Stimulated activated CD4-positive, alpha-beta T cell treated with anti-CD3 and anti-CD28 coated beads, Interleukin-15, amount 100 ng/mL, for 24 hours (primary cell): ENCODE measurements at regions not wholly inside any gene's neighbourhood (a gene's known extent, or its start where the extent isn't known, plus 50 kb on each side); places are given as distances from the start of the nearest gene placed in this dataset.
"Not testable (repeated sequence)": the region's sequence is repeated elsewhere in the genome, so short reads cannot be mapped to it uniquely, and the experiment has no call there.

Experiments used
- DNase-seq: peaks from one replicate; pipeline ENCODE4 v3.0.0-alpha.2; 2020

DNA sequence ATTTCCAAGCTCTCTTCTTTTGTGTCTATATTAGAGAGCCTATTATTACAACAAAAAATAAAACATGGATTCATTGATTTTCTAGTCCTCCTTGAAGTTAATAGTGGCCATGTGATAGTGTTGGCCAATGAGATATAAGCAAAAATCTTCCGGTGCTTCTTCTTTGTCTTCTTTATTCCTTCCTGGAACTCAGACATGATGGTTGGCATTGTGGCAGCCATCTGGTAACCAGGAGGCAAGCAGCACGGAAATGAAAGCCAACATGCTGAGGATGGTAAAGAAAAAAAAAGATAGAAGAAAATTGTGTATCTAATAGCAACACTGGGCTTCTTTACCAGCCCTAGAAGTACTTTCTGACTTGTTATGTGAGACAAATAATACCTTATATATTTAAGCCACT is 50.8 kb upstream of the SEL1L start:
- no peak for DNase-seq

DNA sequence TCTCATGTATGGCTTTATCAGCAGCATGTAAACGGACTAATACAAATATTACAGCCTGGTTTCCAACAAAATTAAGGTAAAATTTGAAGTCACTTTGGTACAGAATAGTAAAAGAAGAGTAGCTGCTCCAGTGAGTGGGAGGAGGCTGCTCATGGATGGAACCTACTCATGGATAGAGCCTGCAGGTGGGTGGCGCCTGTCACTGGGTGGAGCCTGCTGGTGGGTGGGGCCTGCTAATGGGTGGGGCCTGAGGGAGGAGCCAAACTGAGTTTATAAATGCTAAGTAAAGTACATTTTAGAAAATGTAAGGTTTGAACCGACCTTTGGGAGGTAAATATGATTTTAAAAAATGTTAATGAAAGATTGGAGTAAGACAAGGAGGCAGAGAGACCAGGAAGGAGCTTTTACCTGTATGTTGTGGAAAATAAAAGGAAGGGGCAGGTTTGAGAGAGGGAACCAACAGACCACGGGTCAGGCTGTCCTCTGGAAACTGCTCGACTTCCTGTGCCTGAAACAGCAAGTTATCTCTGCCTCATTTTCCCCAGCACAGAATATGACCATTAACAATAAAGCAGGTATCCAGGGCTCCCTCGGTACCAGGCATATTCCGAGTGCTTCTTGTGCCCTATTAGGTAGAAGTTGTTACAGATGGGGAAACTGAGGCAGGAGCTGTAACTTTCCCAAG is 55.9 kb upstream of the SEL1L start:
- peak; percentile 9 for DNase-seq

DNA sequence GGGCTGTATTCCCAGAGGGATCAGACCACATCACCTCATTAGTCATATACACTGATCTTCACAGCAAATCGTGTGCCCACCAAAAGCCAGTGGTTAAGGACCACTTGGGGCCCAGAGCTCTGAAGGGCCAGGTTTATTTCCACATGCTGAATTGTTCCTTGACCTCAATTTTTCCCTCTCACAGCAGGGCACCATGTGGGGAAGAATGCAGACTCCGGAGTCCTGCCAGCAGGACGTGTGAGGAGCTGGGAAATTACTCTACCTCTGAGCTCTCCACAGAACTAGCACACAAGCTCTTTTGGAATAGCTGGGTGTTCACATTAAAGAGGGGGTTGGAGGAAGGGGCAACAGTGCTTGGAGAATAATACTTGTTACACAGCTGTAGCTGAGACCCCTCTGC is 57.6 kb upstream of the SEL1L start:
- DNase-seq = no peak

DNA sequence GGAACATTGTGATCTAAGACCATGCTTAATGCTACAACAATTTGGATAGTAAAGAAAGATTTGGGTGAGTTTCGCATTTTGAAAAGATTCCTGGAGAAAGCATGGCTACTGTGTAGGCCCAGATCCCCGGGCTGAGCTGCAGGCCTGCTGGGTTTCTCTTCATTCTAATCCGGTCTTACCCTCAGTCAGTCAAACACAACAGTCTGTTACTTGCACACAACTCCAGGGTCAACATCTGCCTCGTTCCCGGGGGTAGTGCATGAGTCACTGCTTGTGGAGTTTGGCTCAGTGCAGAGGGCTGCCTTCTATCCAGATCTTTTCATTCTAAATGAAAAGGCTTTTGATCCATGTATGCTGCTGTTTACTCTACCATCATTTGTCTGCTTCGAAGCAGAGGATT is 60.4 kb upstream of the SEL1L start:
- DNase-seq = no peak

DNA sequence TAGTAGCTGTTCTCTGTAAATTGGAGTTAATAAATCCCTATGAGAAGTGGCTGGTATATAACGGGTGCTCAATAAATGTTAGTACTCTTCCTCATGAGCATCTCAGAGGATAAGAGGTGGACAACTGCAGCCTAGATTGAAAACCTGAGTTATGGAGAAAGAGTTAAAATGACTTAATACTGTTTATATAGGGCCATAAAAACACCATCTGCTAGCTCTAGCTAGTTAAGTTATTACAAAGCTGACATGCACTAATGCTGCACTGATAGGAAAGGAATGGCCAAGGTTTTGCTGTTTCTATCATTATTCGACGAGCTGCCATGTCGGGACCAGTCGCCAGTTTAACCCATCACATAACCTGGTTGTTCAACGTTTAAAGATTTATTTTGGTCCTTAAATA is 72.0 kb upstream of the SEL1L start:
- DNase-seq = no peak

DNA sequence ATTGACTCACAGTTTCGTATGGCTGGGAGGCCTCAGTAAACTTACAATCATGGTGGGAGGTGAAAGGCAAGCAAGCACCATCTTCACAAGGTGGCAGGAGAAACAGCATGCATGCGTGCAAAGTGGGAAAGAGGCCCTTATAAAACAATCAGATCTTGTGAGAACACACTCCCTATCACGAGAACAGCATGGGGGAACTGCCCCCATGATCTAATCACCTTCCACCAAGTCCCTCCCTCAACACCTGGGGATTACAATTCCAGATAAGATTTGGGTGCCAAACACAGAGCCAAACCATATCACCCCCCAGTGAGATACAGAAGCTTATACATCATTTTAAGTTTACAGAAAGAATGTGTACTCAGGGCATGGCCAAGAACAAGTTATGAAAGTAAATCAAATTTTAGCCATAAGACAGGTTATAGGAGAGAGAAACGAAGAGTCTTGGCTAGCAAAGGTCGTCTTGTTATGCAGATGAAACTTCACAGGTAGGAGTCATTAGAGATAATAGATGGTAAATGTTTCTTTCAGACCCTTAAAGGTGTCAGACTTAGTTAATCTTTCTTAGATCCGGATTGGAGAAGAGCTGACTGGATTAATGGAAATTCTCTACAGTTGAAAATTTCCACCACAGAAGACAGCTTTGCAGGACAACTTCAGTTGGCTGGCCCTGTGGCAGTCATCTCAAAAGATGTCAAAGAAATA is 79.8 kb upstream of the SEL1L start:
- no peak for DNase-seq

DNA sequence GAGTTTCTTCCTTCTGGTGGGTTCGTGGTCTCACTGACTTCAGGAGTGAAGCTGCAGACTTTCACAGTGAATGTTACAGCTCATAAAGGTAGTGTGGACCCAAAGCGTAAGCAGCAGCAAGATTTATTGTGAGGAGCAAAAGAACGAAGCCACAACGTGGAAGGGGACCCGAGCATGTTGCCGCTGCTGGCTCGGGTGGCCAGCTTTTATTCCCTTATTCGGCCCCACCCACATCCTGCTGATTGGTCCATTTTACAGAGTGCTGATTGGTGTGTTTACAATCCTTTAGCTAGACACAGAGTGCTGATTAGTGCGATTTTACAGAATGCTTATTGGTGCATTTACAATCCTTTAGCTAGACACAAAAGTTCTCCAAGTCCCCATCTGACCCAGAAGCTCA is 80.6 kb upstream of the SEL1L start:
- DNase-seq = not testable (repeated sequence)

DNA sequence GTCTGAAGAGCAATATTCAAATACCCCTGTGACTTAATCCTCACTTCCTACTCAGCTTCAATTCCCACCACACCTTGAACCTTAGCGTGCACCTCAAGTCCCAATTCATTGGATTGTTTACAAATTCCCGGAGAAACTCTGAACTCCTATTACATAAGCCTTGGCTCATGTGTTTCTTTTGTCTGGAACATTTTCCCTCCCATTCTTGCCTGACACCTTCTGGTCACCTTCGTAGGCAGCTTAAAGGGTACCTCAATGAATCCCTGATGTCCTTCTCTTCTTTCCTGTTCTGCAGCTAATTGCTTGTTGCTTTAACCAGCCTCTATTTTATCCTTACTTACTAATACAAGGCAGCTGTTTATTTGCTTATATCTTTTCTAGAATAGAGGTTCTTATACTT is 85.0 kb upstream of the SEL1L start:
- no peak for DNase-seq

DNA sequence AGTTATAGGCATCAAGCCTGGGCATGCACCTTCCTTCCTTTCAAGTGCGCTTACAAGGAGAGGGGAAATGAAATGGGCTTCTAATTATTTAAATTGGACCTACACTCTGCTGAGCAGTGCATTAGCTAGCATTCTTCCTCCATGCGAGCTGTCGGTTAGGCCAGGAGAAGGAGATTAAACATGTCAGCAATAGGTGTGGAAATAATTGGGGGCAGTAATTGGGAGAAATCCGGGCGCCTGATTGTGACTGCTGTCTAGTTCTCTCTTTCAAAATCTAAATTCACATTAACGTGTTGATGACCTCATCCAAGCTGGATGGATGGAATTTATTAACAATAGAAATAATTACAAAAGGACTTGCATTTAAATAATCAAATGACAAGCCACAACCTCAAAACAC is 86.2 kb upstream of the SEL1L start:
- DNase-seq = no peak

DNA sequence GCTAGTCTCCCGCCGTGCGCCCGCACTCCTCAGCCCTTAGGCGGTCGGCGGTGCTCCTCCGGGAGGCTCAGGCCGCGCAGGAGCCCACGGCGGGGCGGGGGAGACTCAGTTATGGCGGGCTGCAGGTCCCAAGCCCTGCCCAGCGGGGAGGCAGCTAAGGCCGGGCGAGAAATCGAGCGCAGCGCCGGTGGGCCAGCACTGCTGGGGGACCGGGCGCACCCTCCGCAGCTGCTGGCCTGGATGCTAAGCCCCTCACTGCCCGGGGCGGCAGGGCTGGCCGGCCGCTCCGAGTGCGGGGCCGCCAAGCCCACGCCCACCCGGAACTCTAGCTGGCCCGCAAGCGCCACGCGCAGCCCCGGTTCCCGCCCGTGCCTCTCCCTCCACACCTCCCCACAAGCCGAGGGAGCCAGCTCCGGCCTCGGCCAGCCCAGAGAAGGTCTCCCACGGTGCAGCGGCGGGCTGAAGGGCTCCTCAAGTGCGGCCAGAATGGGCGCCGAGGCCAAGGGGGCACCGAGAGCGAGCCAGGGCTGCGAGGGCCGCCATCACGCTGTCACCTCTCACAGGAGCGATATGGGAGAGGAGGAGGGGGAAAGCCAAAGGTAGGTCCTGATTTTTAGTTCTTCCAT is 90.2 kb upstream of the SEL1L start:
- DNase-seq = not testable (repeated sequence)

DNA sequence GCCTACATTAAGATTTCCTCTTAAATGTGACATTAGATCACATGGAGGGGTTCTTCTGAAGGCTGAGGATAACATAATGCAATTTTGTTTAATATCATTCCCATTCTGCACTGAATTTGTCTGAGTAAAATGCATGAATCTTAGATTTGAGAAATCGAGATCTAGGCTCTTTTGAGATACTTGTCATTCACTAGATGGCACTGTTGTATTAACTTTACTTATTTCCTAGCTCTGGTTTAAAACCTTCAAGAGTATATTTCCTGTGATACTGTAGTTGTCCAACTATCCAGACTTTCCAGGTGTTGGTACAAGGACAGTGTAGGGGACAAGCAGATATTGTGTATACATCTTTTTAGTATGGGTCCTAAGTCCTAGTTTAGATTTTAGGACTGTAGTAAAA is 91.7 kb upstream of the SEL1L start:
- DNase-seq = no peak

DNA sequence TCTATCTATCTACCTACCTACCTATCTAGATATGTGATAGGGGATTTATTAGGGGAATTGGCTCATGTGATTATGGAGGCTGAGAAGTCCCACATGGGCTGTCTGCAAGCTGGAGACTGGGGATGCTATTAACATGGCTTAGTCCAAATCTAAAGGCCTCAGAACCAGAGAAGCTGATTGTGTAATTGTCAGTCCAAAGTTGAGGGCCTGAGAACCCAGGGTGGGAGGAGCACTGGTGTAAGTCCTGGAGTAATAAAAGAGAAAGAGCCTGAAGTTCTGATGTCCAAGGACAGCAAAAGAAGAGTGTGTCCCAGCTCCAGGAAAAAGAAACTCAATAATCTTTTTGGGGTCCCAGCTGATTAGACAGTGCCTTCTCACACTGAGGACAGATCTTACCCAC is 98.5 kb upstream of the SEL1L start:
- no peak for DNase-seq

DNA sequence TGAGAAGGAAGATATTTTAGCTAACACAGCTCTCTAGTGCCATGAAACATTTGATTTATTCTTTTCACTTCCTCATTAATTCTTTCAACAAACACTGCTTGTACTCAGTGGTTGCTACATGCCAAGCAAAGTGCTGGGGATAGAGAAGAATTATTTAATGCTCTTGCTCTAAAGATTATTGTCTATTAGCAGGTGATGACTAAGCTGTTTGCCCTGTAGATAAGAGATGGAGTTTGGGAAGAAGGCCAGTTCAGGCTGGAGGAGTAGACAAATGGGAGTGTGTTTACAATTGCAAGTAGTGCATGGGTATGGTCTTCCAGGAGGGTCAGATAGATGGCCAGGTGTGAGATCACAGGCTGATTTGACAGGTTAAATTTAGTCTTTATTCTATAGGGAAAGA is 99.8 kb upstream of the SEL1L start:
- no peak for DNase-seq

DNA sequence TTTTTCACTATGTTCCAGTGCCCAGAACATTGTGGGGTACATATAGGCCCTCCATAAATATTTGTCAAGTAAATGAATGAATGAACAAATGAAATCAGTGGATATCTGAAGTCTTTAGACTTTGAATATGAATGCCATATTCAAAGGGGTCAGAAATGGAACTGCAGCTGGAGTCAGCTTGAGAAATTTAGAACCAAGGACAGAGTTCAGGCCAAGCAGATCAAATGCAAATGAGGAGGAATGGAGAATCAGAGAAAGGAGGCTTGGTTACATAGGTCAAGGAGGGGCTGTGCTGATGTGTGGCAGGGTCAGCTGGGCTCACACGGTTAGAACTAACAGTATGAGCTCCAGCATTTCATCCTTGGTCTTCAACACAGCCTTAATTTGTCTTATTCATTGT is 104.0 kb upstream of the SEL1L start:
- no peak for DNase-seq

DNA sequence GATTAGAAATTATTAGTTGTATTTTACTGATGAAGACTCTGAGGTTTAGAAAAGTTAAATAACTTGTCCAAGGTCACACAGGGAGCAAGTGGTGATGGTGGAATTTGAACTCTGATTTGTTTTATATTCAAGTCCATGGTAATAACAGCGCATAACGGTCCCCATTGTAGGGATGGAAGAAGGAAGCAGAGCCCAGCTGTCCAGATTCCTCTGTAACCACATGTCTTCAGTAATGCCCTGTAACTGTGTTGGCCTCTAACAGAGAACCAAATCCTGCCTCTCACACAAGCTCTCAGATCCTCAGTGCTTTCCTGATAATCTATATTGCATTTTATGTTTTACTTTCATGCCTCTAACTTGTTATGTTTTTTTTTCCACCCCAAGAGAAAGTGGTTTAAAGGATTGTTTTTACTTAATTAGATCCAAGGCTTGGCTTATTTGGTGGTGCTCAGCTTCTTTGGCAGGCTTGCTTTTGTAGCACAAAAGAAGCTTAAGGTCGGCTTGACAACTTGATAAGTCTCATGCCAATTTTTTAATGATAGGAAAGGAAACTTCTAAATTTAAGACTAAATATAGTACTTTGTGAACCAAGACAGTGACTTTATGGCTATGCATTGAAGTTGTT is 105.1 kb upstream of the SEL1L start:
- no peak for DNase-seq

DNA sequence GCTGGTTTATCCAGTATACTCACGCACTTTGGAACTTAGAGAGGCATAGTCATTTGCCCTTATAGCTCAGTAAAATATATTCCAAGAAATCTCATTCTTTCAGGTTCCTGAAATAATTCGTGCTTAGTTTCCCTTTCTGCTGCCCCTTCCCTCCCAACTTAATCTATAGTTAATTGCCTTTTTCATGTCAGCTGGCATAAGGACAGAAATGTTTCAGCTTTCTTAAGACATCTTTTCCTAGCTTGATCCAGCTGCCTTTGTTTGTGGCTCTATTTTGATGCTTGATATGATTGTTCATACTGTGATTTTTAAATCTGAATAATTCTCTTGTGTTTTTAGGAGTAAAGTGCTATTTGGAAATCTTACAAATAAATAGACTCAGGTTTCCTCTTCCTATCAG is 120.0 kb upstream of the SEL1L start:
- DNase-seq = no peak

DNA sequence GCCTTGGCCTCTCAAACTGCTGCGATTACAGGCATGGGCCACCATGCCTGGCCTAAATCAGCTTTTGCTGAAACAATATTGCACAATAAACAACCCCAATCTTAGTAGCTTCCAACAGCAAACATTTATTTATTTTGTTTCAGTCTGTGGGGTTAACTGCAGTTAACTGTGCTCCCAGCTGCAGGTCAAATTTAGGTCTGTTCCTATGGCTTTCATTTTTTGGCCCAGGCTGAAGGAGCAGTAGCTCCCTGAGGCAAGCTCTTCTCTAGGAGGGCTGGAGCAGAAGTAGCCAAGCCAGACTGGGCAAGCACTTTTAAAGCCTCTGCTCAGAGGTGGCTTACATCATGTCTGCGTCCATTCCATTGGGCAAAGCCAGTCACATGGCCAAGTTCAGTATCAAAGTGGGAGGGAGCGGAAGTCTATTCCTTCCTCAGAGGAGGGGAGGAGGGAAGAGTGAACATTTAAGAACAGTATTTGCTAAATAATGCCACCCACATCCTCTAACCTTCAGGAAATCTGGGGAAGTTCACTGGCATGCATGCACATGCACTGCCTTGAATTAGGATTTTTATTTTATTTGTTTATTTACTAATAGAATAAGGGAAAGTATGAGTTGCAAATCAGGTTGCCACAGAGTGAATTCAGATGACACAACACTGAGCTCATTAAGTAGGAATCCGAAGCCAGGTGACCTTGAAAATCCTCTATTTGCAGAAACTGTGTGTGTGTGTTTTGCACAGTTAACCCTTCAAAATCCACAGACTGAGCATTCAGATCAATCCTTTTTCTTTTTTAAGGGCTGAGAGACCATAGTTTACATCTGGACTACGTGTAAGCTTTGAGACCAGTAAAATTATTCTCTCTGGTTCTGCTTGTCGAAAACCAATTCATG is 122.0 kb upstream of the SEL1L start:
- DNase-seq = no peak

DNA sequence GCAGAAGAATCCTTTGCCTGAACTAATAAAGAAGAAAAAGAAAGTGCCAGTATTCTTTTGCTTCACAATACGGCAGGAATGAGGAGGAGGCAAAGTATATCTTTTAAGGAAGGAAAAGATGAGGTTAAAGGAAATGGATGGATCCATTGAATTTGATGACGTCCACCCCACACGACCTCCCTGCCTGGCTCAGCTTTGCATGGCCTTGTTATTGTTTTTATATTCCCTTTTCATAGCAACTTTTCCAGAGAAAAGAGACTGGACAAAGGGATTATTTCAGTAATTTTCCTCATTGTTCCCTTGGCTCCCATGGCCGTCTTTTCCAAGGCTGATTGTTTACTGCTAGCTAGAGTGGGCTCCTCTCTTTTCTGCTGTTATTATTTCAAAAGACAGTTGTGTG is 123.2 kb upstream of the SEL1L start:
- no peak for DNase-seq

DNA sequence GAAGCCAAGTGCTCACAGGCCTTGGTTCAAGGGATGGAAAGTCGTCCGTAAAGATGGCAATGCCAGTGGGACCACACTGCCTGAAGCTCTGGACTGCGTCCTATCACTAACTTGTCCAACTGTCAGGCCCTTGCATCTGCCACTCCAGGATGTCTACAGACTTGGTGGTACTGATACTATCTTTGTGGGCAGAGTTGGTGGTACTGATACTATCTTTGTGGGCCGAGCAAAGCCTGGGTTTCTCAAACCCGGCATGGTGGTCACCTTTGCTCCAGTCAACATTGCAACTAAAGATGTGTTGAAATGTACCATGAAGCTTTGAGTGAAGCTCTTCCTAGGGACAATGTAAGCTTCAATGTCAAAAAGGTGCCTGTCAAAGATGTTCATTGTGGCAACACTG is 128.4 kb upstream of the SEL1L start:
- no peak for DNase-seq

DNA sequence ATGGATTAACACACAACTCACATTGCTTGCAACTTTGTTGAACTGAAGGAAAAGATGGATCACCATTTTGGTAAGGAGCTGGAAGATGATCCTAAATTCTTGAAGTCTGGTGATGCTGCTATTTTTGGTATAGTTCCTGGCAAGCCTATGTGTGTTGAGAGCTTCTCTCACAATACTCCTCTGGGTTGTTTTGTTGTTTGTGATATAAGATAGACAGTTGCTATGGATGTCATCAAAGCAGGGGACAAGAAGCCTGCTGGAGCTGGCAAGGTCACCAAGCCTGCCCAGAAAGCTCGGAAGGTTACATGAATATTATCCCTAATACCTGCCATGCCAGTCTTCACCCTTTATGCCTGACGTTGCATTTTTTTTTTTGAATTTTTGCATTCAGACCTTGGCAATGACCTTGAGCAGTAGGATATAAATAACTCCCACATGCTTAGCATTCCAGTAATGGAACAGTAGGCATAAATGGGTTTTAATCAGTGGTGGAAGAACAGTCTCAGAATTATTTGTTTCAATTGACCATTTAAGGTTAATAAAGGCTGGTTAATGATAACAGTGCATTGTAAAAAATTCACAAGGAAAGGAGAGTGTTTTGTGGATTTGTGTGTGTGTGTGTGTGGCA is 129.0 kb upstream of the SEL1L start:
- no peak for DNase-seq

DNA sequence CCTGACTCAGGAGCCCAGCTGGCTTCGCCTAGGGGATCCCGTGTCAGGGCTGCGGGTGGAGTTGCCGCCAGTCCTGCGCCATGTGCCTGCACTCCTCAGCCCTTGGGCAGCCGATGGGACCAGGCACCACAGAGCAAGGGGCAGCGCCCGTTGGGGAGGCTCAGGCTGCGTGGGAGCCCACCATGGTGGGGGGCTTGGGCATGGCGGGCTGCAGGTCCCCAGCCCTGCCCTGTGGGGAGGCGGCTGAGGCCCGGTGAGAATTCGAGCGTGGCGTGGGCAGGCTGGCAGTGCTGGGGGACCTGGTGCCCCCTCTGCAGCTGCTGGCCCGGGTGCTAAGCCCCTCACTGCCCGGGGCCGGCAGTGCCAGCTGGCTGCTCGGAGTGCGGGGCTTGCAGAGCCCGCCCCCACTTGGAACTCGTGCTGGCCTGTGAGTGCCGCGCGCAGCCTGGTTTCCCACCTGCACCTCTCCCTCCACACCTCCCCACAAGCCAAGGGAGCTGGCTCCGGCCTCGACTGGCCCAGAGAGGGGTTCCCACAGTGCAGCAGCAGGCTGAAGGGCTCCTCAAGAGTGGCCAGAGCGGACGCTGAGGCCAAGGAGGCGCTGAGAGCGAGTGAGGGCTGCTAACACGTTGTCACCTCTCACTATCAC is 135.1 kb upstream of the SEL1L start:
- DNase-seq = no peak

DNA sequence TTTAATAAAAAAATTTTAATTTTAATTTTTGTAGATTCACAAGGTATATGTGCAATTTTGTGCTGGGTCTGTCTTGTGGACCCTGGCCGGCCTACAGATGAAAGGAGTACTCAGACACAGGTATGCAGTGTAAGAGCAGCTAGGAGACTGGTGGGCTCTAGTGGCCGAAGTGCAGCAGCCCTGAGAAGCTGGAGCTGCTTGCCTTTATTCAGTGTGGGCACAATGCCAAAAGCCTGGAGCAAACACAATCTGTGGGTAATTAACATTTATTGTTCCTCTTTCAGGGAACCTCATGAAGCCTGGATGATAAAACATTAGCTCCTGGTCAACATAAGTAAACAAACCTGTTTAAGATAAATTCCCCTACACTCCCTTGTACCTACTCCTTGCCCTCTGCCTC is 135.7 kb upstream of the SEL1L start:
- no peak for DNase-seq
